ENCODE measurements at regions not wholly inside any gene's neighbourhood (a gene's known extent, or its start where the extent isn't known, plus 50 kb on each side); places are given as distances from the start of the nearest gene placed in this dataset.
"Not testable (repeated sequence)": the region's sequence is repeated elsewhere in the genome, so short reads cannot be mapped to it uniquely, and the experiment has no call there.

DNA sequence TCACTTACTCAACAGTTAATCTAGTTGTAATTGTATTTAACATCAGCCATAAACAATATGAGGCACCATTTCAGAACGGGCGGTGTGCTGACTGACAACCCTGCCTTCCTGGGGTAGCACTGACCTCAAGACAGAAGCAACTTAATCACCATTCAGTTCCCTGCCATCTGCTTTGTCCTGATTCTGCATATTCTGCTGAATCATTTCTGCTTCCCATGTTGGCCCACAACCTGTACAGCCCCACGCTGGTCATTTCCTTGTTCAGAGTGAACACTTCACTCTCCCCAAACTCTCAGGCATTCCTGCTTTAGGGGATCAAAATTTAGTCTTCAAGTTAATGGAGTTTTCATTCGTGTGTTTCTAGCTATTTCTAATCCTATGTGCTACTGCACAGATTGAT lies 132.3 kb upstream of the ZBED5 start:
- Mint-ChIP-seq H3K27me3 (peaks cover 3% of the 10 kb centered on the region), H3K9me3 (no peaks in the 10 kb centered on the region), H3K4me3 (no peak overlapping the region), H3K4me1 (no peaks in the 10 kb centered on the region), H3K36me3 (ENCODE audit: low read depth) (no peaks in the 10 kb centered on the region), H3K27ac (no peak overlapping the region)
- DNase-seq: no peak
- POLR2A ChIA-PET: no interaction called here
- CTCF ChIA-PET: no interaction called here

- CTCF ChIA-PET: no interaction called here
- peaks cover 4% of the 10 kb centered on the region for H3K4me1 Mint-ChIP-seq
- no peak overlapping the region for H3K4me3 Mint-ChIP-seq
- DNase-seq: no peak
- H3K9me3 Mint-ChIP-seq: no peaks in the 10 kb centered on the region
- H3K27me3 Mint-ChIP-seq: peaks cover 7% of the 10 kb centered on the region
- no peak overlapping the region for H3K27ac Mint-ChIP-seq
- no peaks in the 10 kb centered on the region for H3K36me3 Mint-ChIP-seq (ENCODE audit: low read depth)
- POLR2A ChIA-PET: no interaction called here
Observed at GRCh38 chr11:10986006-10986405, 128.2 kb upstream of the ZBED5 start.

DNA sequence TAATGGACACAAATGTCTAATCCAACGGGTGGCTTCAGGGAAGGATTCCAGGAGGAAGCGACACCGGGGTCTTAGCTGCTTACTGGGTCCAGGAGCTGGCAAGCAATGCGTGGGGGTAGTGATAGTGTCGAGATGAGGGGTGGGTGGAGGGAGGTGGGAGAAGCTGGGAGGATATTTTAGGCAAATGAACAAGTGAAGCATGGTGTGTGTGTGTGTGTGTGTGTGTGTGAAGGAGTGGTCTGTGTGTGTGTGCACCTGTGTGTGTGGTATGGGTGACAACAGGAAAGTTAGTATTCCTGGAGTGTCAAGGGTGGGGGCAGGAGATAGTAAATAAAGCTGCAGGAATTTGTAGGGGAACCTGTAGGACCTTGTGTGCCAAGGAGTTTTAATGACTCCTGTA lies 126.9 kb upstream of the ZBED5 start:
- Mint-ChIP-seq H3K4me3 (no peak overlapping the region), H3K27ac (no peak overlapping the region), H3K36me3 (ENCODE audit: low read depth) (no peaks in the 10 kb centered on the region), H3K4me1 (peaks cover 4% of the 10 kb centered on the region), H3K27me3 (peaks cover 7% of the 10 kb centered on the region), H3K9me3 (no peaks in the 10 kb centered on the region)
- no peak for DNase-seq
- POLR2A ChIA-PET: no interaction called here
- CTCF ChIA-PET: interaction anchor here (1.0 kb wide), 1 partner anchor 42 kb away, joined by 3 read pairs; no protein-coding TSS in a partner anchor

GRCh38 chr11:10984250-10984649 lies 126.4 kb upstream of the ZBED5 start:
- ChIA-PET POLR2A (no interaction called here), CTCF (no interaction called here)
- Mint-ChIP-seq H3K9me3 (no peaks in the 10 kb centered on the region), H3K27me3 (peaks cover 12% of the 10 kb centered on the region), H3K4me3 (no peak overlapping the region), H3K4me1 (peaks cover 9% of the 10 kb centered on the region), H3K27ac (no peak overlapping the region), H3K36me3 (ENCODE audit: low read depth) (no peaks in the 10 kb centered on the region)
- DNase-seq: no peak

DNA sequence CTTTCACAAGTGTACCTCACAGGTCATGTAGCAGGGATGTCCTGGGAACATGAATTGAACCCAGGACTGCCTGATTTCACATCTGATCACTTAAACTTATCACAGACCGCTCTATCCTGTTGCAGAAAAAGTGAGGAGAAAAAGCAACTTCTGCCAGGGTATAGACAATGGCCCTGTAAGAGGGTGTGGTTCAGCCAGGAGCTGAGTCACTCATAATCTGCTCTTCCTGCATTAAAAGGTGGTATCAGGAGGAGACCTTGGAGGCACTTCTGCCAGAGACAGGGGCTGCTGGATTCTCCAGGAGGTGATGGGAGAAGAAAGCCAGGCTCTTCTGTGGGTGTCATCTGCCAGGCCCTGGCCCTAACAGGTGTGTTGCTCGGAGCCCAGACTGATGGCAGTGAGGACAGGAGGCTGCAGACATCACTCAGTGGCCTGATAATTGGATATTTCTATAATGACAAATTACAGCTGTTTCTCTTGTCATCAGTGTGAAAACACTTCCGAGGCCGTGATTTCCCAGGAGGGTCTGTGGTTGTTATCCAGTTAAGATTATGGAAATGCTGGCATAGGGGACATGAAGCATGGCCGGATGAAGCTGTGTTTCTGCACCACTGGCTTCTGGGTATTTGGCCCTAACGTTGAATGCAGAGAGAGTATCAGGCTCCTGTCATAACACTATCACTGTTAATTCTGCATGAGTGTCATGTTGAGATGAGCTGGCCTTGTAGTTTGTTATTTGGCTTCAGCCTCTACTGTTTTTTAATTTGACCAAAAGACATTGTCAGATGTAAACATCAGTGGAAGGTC lies 125.1 kb upstream of the ZBED5 start:
- DNase-seq: no peak
- Mint-ChIP-seq H3K4me3 (no peak overlapping the region), H3K27ac (no peak overlapping the region), H3K27me3 (peaks cover 20% of the 10 kb centered on the region), H3K9me3 (no peaks in the 10 kb centered on the region), H3K36me3 (ENCODE audit: low read depth) (no peaks in the 10 kb centered on the region), H3K4me1 (peaks cover 12% of the 10 kb centered on the region)
- CTCF ChIA-PET: no interaction called here
- POLR2A ChIA-PET: no interaction called here

- DNase-seq: no peak
- CTCF ChIA-PET: no interaction called here
- Mint-ChIP-seq H3K4me1 (peaks cover 12% of the 10 kb centered on the region), H3K27me3 (peaks cover 29% of the 10 kb centered on the region), H3K4me3 (no peak overlapping the region), H3K9me3 (no peaks in the 10 kb centered on the region), H3K36me3 (ENCODE audit: low read depth) (no peaks in the 10 kb centered on the region), H3K27ac (no peak overlapping the region)
- POLR2A ChIA-PET: no interaction called here
Observed at GRCh38 chr11:10979529-10979928, 121.7 kb upstream of the ZBED5 start.

- Mint-ChIP-seq H3K4me1 (peaks cover 12% of the 10 kb centered on the region), H3K9me3 (no peaks in the 10 kb centered on the region), H3K4me3 (no peak overlapping the region), H3K27ac (no peak overlapping the region), H3K27me3 (peaks cover 29% of the 10 kb centered on the region), H3K36me3 (ENCODE audit: low read depth) (no peaks in the 10 kb centered on the region)
- ChIA-PET POLR2A (no interaction called here), CTCF (no interaction called here)
- DNase-seq: no peak
Observed at GRCh38 chr11:10978198-10978597, 120.3 kb upstream of the ZBED5 start.

DNA sequence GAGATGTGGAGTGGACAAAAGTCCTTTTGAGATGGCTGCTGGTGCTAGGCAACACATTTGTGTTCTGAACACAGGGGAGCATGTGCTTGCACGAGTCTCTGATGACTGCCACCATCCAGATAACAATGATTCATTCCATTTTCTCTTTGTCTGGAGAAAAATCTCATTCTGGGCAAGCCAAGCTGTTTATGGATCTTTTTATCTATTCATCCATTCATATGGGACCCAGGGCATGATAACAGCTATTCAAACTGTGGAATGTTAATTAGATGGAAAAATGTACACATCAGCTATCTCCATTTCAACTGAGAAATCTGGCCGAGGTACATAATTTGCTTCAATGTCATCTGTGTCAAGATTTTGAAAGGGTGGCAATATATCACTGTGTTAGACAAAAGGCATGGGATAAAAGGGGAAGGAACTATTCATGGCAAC lies 117.5 kb upstream of the ZBED5 start:
- POLR2A ChIA-PET: no interaction called here
- CTCF ChIA-PET: no interaction called here
- Mint-ChIP-seq H3K27ac (no peak overlapping the region), H3K9me3 (no peaks in the 10 kb centered on the region), H3K4me3 (no peak overlapping the region), H3K4me1 (peaks cover 8% of the 10 kb centered on the region), H3K36me3 (ENCODE audit: low read depth) (no peaks in the 10 kb centered on the region), H3K27me3 (peaks cover 22% of the 10 kb centered on the region)
- no peak for DNase-seq

GRCh38 chr11:10973416-10973815 lies 115.6 kb upstream of the ZBED5 start:
- no peaks in the 10 kb centered on the region for H3K36me3 Mint-ChIP-seq (ENCODE audit: low read depth)
- H3K4me1 Mint-ChIP-seq: no peaks in the 10 kb centered on the region
- DNase-seq: no peak
- ChIA-PET POLR2A (no interaction called here), CTCF (no interaction called here)
- no peak overlapping the region for H3K27ac Mint-ChIP-seq
- peaks cover 12% of the 10 kb centered on the region for H3K27me3 Mint-ChIP-seq
- no peaks in the 10 kb centered on the region for H3K9me3 Mint-ChIP-seq
- no peak overlapping the region for H3K4me3 Mint-ChIP-seq

GRCh38 chr11:10970926-10971325 lies 113.1 kb upstream of the ZBED5 start:
- CTCF ChIA-PET: no interaction called here
- H3K9me3 Mint-ChIP-seq: no peaks in the 10 kb centered on the region
- H3K36me3 Mint-ChIP-seq (ENCODE audit: low read depth): no peaks in the 10 kb centered on the region
- no peaks in the 10 kb centered on the region for H3K4me1 Mint-ChIP-seq
- DNase-seq: no peak
- H3K4me3 Mint-ChIP-seq: no peak overlapping the region
- POLR2A ChIA-PET: no interaction called here
- H3K27me3 Mint-ChIP-seq: peaks cover 7% of the 10 kb centered on the region
- no peak overlapping the region for H3K27ac Mint-ChIP-seq

DNA sequence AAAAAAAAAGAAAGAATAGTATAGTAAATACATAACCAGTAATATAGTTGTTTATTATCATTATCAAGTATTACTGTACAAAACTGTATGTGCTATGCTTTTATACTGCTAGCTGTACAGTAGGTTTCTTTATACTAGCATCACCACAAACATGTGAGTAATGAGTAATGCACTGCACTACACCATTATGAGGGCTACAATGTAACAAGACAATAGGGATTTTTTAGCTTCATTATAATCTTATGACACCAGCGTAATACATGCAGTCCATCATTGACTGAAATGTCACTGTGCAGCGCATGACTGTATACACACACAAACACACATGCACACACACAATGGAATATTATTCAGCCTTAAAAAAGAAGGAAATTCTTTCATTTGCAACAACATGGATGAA lies 111.5 kb upstream of the ZBED5 start:
- ChIA-PET CTCF (no interaction called here), POLR2A (no interaction called here)
- H3K9me3 Mint-ChIP-seq: peaks cover under 1% of the 10 kb centered on the region
- no peaks in the 10 kb centered on the region for H3K36me3 Mint-ChIP-seq (ENCODE audit: low read depth)
- no peaks in the 10 kb centered on the region for H3K4me1 Mint-ChIP-seq
- peaks cover 16% of the 10 kb centered on the region for H3K27me3 Mint-ChIP-seq
- H3K4me3 Mint-ChIP-seq: no peak overlapping the region
- no peak overlapping the region for H3K27ac Mint-ChIP-seq
- DNase-seq: no peak

GRCh38 chr11:10956884-10957283 lies 99.0 kb upstream of the ZBED5 start:
- CTCF ChIA-PET, DNase-seq: not testable (repeated sequence)

GRCh38 chr11:10955616-10956015 lies 97.8 kb upstream of the ZBED5 start:
- H3K4me1 Mint-ChIP-seq: no peaks in the 10 kb centered on the region
- DNase-seq: no peak
- ChIA-PET CTCF (interaction anchor here (0.8 kb wide), 1 partner anchor 163 kb away, joined by 4 read pairs; no protein-coding TSS in a partner anchor), POLR2A (no interaction called here)
- no peaks in the 10 kb centered on the region for H3K9me3 Mint-ChIP-seq
- H3K27ac Mint-ChIP-seq: no peak overlapping the region
- no peak overlapping the region for H3K4me3 Mint-ChIP-seq
- H3K36me3 Mint-ChIP-seq (ENCODE audit: low read depth): no peaks in the 10 kb centered on the region
- H3K27me3 Mint-ChIP-seq: peaks cover 19% of the 10 kb centered on the region

More at GRCh38 chr11:10956884-10957283, 99.0 kb upstream of the ZBED5 start:
- H3K4me3 Mint-ChIP-seq; H3K4me1 Mint-ChIP-seq; POLR2A ChIA-PET; H3K9me3 Mint-ChIP-seq; H3K27ac Mint-ChIP-seq; H3K36me3 Mint-ChIP-seq (ENCODE audit: low read depth): not testable (repeated sequence)
- peaks cover 22% of the 10 kb centered on the region for H3K27me3 Mint-ChIP-seq

DNA sequence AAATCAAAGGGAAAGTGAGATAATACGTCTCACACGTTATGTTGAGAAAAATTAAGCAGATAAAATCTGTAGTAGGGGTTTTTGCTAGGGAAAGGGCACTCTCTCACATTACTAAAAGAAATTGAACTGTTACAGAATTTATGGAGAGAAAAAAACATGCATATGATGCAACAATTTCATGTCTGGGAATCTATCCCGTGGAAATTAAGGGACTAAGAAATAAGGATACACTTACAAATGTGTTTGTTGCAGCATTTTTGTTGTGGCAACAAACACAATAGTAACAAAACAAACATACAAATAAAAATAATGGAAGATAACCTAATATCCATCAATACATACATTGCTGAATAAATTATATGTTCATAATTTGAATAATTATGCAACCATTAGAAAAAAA lies 96.3 kb upstream of the ZBED5 start:
- H3K27ac Mint-ChIP-seq: no peak overlapping the region
- CTCF ChIA-PET: no interaction called here
- no peaks in the 10 kb centered on the region for H3K4me1 Mint-ChIP-seq
- H3K36me3 Mint-ChIP-seq (ENCODE audit: low read depth): no peaks in the 10 kb centered on the region
- peaks cover 25% of the 10 kb centered on the region for H3K27me3 Mint-ChIP-seq
- no peak for DNase-seq
- POLR2A ChIA-PET: no interaction called here
- no peak overlapping the region for H3K4me3 Mint-ChIP-seq
- no peaks in the 10 kb centered on the region for H3K9me3 Mint-ChIP-seq

Measured in activated CD4-positive, alpha-beta memory T cell treated with anti-CD3 and anti-CD28 coated beads, Interleukin-2, amount 10 ng/mL, durations not matched to agents 7 days and 5 days (primary cell).